ENCODE measurements at regions not wholly inside any gene's neighbourhood (a gene's known extent, or its start where the extent isn't known, plus 50 kb on each side); places are given as distances from the start of the nearest gene placed in this dataset.

DNA sequence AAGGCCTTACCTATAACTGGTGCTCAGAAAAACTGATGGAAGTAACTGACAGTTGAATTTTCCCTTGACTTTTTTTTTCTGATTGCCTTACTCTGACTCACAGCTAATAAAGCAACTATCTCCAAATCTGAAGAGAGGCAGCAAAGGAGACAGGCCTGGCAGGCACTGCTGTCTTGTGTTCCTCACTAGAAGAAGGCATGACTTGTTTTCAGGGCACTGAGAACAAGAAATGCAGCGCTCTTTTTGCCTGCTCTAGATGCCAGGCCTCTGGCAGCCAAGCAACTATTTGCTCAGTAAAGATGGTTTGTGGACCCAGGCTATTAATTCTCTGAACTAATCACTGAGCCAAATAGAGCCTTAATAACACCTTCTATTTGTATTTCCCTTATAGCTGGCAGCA, 155.1 kb downstream of the PRDM13 start:
- in situ Hi-C loops (cut with MboI; ENCODE audit: low sequenced_read_pairs in 4 of 4), result no loop called here

GRCh38 chr6:99768166-99768565, 161.5 kb downstream of the PRDM13 start:
- H3K9me3 ChIP-seq, result no peaks in the 10 kb centered on the region
- no peak overlapping the region for H3K27ac ChIP-seq
- ATAC-seq (no peak), DNase-seq (no peak)
- H3K27me3 ChIP-seq, result no peaks in the 10 kb centered on the region
- no peak for TF ChIP-seq POLR2A (IDR thresholded peaks at IDR 0.05)
- TF ChIP-seq, protein P1, sequence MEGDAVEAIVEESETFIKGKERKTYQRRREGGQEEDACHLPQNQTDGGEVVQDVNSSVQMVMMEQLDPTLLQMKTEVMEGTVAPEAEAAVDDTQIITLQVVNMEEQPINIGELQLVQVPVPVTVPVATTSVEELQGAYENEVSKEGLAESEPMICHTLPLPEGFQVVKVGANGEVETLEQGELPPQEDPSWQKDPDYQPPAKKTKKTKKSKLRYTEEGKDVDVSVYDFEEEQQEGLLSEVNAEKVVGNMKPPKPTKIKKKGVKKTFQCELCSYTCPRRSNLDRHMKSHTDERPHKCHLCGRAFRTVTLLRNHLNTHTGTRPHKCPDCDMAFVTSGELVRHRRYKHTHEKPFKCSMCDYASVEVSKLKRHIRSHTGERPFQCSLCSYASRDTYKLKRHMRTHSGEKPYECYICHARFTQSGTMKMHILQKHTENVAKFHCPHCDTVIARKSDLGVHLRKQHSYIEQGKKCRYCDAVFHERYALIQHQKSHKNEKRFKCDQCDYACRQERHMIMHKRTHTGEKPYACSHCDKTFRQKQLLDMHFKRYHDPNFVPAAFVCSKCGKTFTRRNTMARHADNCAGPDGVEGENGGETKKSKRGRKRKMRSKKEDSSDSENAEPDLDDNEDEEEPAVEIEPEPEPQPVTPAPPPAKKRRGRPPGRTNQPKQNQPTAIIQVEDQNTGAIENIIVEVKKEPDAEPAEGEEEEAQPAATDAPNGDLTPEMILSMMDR (IDR thresholded peaks at IDR 0.05 in 4 of 5, conservative IDR thresholded peaks at IDR 0.05 in 1 of 5), result no peak
- no peaks in the 10 kb centered on the region for H3K4me1 ChIP-seq
- in situ Hi-C loops (cut with MboI; ENCODE audit: low sequenced_read_pairs in 4 of 4), result no loop called here
- intact Hi-C loops (cut with DNase I; ENCODE audit: low total_unique reads), result no loop called here
- no peak overlapping the region for H3K4me3 ChIP-seq
- no peaks in the 10 kb centered on the region for H3K36me3 ChIP-seq

More for the DNA sequence above, 155.1 kb downstream of the PRDM13 start:
- H3K27me3 ChIP-seq, result peaks cover 0 to 3% (median 0%) of the 10 kb centered on the region in 3 donors
- no peak for TF ChIP-seq POLR2A (IDR thresholded peaks at IDR 0.05)
- TF ChIP-seq, protein P1 (IDR thresholded peaks at IDR 0.05 in 4 of 5, conservative IDR thresholded peaks at IDR 0.05 in 1 of 5), result no peak
- intact Hi-C loops (cut with DNase I; ENCODE audit: low total_unique reads), result no loop called here
- H3K36me3 ChIP-seq, result no peaks in the 10 kb centered on the region
- no peaks in the 10 kb centered on the region for H3K9me3 ChIP-seq
- no peaks in the 10 kb centered on the region for H3K4me1 ChIP-seq
- DNase-seq, result no peak
- no peak overlapping the region for H3K27ac ChIP-seq
- no peak overlapping the region for H3K4me3 ChIP-seq
- ATAC-seq, result no peak

DNA sequence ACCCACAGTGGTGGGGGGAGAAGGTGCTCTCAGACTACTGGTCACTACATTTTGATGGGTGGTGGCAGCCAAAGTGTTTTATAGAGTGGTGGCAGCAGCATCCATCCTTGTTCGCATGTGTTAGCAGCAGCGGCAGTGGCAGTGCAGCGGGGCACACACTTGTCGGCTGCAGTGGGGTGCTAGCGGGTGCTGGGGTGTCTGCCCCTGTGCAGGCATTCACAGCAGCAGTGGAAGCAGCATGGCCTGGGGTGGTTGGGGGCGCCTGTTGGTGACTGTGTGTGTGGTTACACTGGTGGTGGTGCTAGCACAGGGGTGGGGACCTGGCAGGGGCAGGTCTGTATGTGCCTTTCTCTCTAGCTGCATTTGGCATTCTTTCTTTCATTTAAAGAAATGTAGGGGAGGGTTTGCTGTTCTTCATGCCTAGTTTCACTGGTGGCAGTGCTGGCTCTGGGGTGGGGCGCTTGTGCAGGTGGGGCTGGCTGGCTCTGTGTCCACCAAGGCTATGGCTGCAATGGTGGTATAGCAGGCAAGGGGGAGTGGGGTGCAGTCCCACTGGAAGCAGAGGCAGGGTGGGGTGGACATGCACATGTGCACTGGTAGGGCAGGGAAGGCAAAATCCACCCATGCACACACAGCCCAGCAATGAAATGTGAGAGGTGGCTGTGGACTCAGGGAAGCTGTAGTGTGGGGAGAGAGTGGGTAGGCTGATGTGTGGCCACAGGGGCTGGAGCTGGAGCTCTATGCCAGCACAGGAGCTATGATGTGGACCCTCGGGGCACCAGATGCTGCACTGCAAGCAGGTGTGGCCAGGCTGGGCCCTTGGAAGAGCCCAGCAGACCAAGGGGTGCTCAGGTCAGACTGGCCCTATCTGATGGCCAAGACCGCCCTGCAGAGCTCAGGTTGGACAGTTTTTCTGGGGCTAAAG, 173.3 kb downstream of the PRDM13 start:
- H3K27me3 ChIP-seq, result no peaks in the 10 kb centered on the region
- no peaks in the 10 kb centered on the region for H3K9me3 ChIP-seq
- intact Hi-C loops (cut with DNase I; ENCODE audit: low total_unique reads) (no loop called here), in situ Hi-C loops (cut with MboI; ENCODE audit: low sequenced_read_pairs in 4 of 4) (no loop called here)
- no peaks in the 10 kb centered on the region for H3K36me3 ChIP-seq
- TF ChIP-seq POLR2A (IDR thresholded peaks at IDR 0.05), result no peak
- TF ChIP-seq, protein P1 (IDR thresholded peaks at IDR 0.05 in 4 of 5, conservative IDR thresholded peaks at IDR 0.05 in 1 of 5), result no peak
- H3K4me1 ChIP-seq, result no peaks in the 10 kb centered on the region
- DNase-seq (no peak), ATAC-seq (no peak)
- no peak overlapping the region for H3K27ac ChIP-seq
- H3K4me3 ChIP-seq, result no peak overlapping the region

- ATAC-seq, result no peak
- in situ Hi-C loops (cut with MboI; ENCODE audit: low sequenced_read_pairs in 4 of 4), result no loop called here
- H3K36me3 ChIP-seq, result no peaks in the 10 kb centered on the region
Measured at GRCh38 chr6:99780556-99780885, 173.9 kb downstream of the PRDM13 start.

More at GRCh38 chr6:99780556-99780885, 173.9 kb downstream of the PRDM13 start:
- Histone ChIP-seq H3K4me1 (no peaks in the 10 kb centered on the region), H3K9me3 (no peaks in the 10 kb centered on the region), H3K27me3 (no peaks in the 10 kb centered on the region), H3K27ac (no peak overlapping the region), H3K4me3 (no peak overlapping the region)
- intact Hi-C loops (cut with DNase I; ENCODE audit: low total_unique reads), result no loop called here
- TF ChIP-seq, protein P1 (IDR thresholded peaks at IDR 0.05 in 4 of 5, conservative IDR thresholded peaks at IDR 0.05 in 1 of 5), result no peak
- no peak for TF ChIP-seq POLR2A (IDR thresholded peaks at IDR 0.05)
- no peak for DNase-seq
